Natural killer cell (primary cell): ENCODE measurements at regions not wholly inside any gene's neighbourhood (a gene's known extent, or its start where the extent isn't known, plus 50 kb on each side); places are given as distances from the start of the nearest gene placed in this dataset.

Source experiments
- ATAC-seq, 3 donors: fragments of 150-1000 bp in 2 of 3; fragments of 200-7000 bp in 1 of 3; cut with Tn5 transposase; 1 replicate in 1 of 3; 2 replicates in 2 of 3; pipeline ENCODE4 v1.10.0; 2021; ENCODE audit warnings: mild to moderate bottlenecking in 2 of 3, moderate library complexity in 2 of 3
- DNase-seq, 2 donors: peaks; one replicate each; pipeline versions ENCODE4 v3.0.0 to v3.0.0-alpha.2; 2013 to 2021; ENCODE audit warnings: mixed read lengths in 1 of 2
- H3K27ac ChIP-seq: one replicate; pipeline ENCODE4 v1.5.1; 2013; ENCODE audit warnings: mild to moderate bottlenecking, low read length
- H3K27me3 ChIP-seq: one replicate; pipeline ENCODE4 v1.6.1; 2013; ENCODE audit warnings: low read length; ENCODE audit not compliant: control insufficient read depth, insufficient read depth
- H3K36me3 ChIP-seq: one replicate; pipeline ENCODE4 v1.6.1; 2013; ENCODE audit warnings: low read length; ENCODE audit not compliant: control insufficient read depth, insufficient read depth
- H3K4me1 ChIP-seq: one replicate; pipeline ENCODE4 v1.6.1; 2013; ENCODE audit warnings: low read length; ENCODE audit not compliant: control insufficient read depth, insufficient read depth
- H3K4me3 ChIP-seq: one replicate; pipeline ENCODE4 v1.5.1; 2013; ENCODE audit warnings: low read length
- H3K9me3 ChIP-seq: one replicate; pipeline ENCODE4 v1.6.1; 2013; ENCODE audit warnings: low read length; ENCODE audit not compliant: control insufficient read depth, insufficient read depth
- H3K27ac Mint-ChIP-seq, 2 donors: one replicate each; pipeline ENCODE4 v1.8.0; 2022; ENCODE audit warnings: mild to moderate bottlenecking in 2 of 2, mixed read lengths in 2 of 2, moderate library complexity in 1 of 2
- H3K27me3 Mint-ChIP-seq, 2 donors: one replicate each; pipeline ENCODE4 v1.8.0; 2022; ENCODE audit warnings: low read depth in 2 of 2, mixed read lengths in 2 of 2
- H3K36me3 Mint-ChIP-seq: one replicate; pipeline ENCODE4 v1.8.0; 2022; ENCODE audit warnings: mixed read lengths
- H3K4me1 Mint-ChIP-seq, 2 donors: one replicate each; pipeline ENCODE4 v1.8.0; 2022; ENCODE audit warnings: mixed read lengths in 2 of 2
- H3K4me3 Mint-ChIP-seq: one replicate; pipeline ENCODE4 v1.8.0; 2022; ENCODE audit warnings: mild to moderate bottlenecking, moderate library complexity, mixed read lengths
- H3K9me3 Mint-ChIP-seq, 2 donors: one replicate each; pipeline ENCODE4 v1.8.0; 2022; ENCODE audit warnings: mixed read lengths in 2 of 2
- WGBS: methylation state at CpG from one replicate; pipeline ENCODE4 v1.1.7; 2013; ENCODE audit warnings: missing lambda C conversion rate; ENCODE audit not compliant: insufficient coverage; 5-methylcytosine and 5-hydroxymethylcytosine counted together
- intact Hi-C: fragments of 100-400 bp; cut with micrococcal nuclease; formaldehyde crosslinking; loops from one replicate; pipeline ENCODE4 v1.14.2; 2022
- TF ChIP-seq, protein P1 (sequence below): fragments of 200-600 bp; IDR thresholded peaks from one replicate; pipeline ENCODE4 v1.8.0; 2022; ENCODE audit warnings: antibody characterized with exemption

- no peak for DNase-seq
- intact Hi-C loops = no loop called here
Observed at GRCh38 chr4:181971973-181972372, 271.2 kb upstream of the TENM3 start.

DNA sequence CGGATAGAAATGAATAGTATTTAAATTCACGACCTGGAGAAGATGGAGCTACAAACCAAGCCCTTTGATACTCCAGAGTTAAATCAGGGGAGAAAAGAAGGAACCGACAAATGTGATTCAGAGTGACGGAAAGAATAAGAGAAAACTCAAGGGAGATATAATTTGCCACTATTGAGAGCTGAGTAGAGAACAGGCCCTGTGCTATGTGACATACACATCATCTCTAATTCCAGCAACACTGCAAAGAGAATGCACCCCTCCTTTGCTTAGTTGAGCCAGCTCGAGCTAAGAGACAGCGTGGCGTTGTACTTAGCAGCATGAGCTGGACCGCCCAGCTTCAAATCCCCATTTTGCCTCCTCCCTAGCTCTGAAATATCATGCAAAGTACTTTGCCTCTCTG, 266.4 kb upstream of the TENM3 start:
- intact Hi-C loops = no loop called here
- WGBS = 90% methylated on average over 8 of the region's 8 CpGs
- Histone ChIP-seq H3K4me3 (no peak overlapping the region), H3K27ac (no peak overlapping the region), H3K9me3 (no peaks in the 10 kb centered on the region), H3K27me3 (no peaks in the 10 kb centered on the region), H3K36me3 (no peaks in the 10 kb centered on the region), H3K4me1 (no peaks in the 10 kb centered on the region)
- H3K9me3 Mint-ChIP-seq = peaks cover 12 to 15% of the 10 kb centered on the region in 2 donors
- H3K4me3 Mint-ChIP-seq = no peak overlapping the region
- no peaks in the 10 kb centered on the region for H3K27me3 Mint-ChIP-seq
- H3K27ac Mint-ChIP-seq = no peak overlapping the region
- DNase-seq = no peak
- no peaks in the 10 kb centered on the region for H3K36me3 Mint-ChIP-seq
- no peak for ATAC-seq
- TF ChIP-seq, protein P1, sequence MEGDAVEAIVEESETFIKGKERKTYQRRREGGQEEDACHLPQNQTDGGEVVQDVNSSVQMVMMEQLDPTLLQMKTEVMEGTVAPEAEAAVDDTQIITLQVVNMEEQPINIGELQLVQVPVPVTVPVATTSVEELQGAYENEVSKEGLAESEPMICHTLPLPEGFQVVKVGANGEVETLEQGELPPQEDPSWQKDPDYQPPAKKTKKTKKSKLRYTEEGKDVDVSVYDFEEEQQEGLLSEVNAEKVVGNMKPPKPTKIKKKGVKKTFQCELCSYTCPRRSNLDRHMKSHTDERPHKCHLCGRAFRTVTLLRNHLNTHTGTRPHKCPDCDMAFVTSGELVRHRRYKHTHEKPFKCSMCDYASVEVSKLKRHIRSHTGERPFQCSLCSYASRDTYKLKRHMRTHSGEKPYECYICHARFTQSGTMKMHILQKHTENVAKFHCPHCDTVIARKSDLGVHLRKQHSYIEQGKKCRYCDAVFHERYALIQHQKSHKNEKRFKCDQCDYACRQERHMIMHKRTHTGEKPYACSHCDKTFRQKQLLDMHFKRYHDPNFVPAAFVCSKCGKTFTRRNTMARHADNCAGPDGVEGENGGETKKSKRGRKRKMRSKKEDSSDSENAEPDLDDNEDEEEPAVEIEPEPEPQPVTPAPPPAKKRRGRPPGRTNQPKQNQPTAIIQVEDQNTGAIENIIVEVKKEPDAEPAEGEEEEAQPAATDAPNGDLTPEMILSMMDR = no peak
- H3K4me1 Mint-ChIP-seq = no peaks in the 10 kb centered on the region

More at GRCh38 chr4:181971973-181972372, 271.2 kb upstream of the TENM3 start:
- Histone ChIP-seq H3K4me3 (no peak overlapping the region), H3K4me1 (no peaks in the 10 kb centered on the region), H3K9me3 (no peaks in the 10 kb centered on the region), H3K27ac (no peak overlapping the region), H3K27me3 (no peaks in the 10 kb centered on the region), H3K36me3 (no peaks in the 10 kb centered on the region)
- peaks cover 10% of the 10 kb centered on the region in 2 donors for H3K9me3 Mint-ChIP-seq
- H3K27ac Mint-ChIP-seq = no peak overlapping the region
- no peak for ATAC-seq
- TF ChIP-seq, protein P1 = no peak
- peaks cover 0 to 8% of the 10 kb centered on the region in 2 donors for H3K4me1 Mint-ChIP-seq
- H3K4me3 Mint-ChIP-seq = no peak overlapping the region
- H3K36me3 Mint-ChIP-seq = no peaks in the 10 kb centered on the region
- H3K27me3 Mint-ChIP-seq = no peaks in the 10 kb centered on the region
- 85% methylated on average over 3 of the region's 3 CpGs for WGBS

GRCh38 chr4:181982437-181982836, 260.8 kb upstream of the TENM3 start:
- TF ChIP-seq, protein P1 = no peak
- no peak overlapping the region for H3K4me3 Mint-ChIP-seq
- no peak overlapping the region for H3K27ac ChIP-seq
- H3K4me1 Mint-ChIP-seq = no peaks in the 10 kb centered on the region
- no peaks in the 10 kb centered on the region for H3K4me1 ChIP-seq
- H3K36me3 Mint-ChIP-seq = no peaks in the 10 kb centered on the region
- ATAC-seq (no peak), DNase-seq (no peak)
- no peaks in the 10 kb centered on the region for H3K27me3 ChIP-seq
- 69% methylated on average over 2 of the region's 2 CpGs for whole genome bisulfite sequencing
- no peaks in the 10 kb centered on the region for H3K27me3 Mint-ChIP-seq
- no peaks in the 10 kb centered on the region for H3K9me3 ChIP-seq
- H3K4me3 ChIP-seq = no peak overlapping the region
- no peaks in the 10 kb centered on the region for H3K36me3 ChIP-seq
- intact Hi-C loops = no loop called here
- H3K27ac Mint-ChIP-seq = no peak overlapping the region
- peaks cover 13 to 16% of the 10 kb centered on the region in 2 donors for H3K9me3 Mint-ChIP-seq

DNA sequence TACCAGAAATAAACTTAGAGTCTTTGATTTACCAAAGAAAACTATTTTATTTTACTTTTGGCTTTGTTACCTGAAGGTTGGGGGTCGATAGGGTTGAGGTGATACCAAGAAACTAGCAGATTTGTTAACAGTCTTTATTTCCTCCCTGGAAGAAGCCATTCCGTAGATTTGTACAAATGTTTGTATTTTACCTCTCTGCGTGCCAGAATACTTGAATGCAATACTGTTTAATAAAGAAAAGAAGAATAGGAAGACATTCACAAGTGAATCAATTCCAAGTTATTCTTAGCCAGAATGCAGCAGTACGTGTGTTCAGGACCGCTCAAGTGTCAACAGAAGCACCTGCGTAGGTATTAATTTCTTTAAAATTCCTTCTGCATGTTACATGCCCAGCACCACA, 260.3 kb upstream of the TENM3 start:
- Histone ChIP-seq H3K36me3 (no peaks in the 10 kb centered on the region), H3K4me1 (no peaks in the 10 kb centered on the region), H3K9me3 (no peaks in the 10 kb centered on the region), H3K27ac (no peak overlapping the region), H3K4me3 (no peak overlapping the region), H3K27me3 (no peaks in the 10 kb centered on the region)
- ATAC-seq (no peak), DNase-seq (no peak)
- TF ChIP-seq, protein P1 = no peak
- Mint-ChIP-seq H3K9me3 (peaks cover 13 to 15% of the 10 kb centered on the region in 2 donors), H3K27me3 (no peaks in the 10 kb centered on the region), H3K4me3 (no peak overlapping the region), H3K4me1 (no peaks in the 10 kb centered on the region), H3K36me3 (no peaks in the 10 kb centered on the region), H3K27ac (no peak overlapping the region)
- WGBS = 82% methylated on average over 6 of the region's 6 CpGs
- intact Hi-C loops = no loop called here
